ENCODE measurements at regions not wholly inside any gene's neighbourhood (a gene's known extent, or its start where the extent isn't known, plus 50 kb on each side); places are given as distances from the start of the nearest gene placed in this dataset.

- no peaks in the 10 kb centered on the region for H3K4me1 ChIP-seq
- DNase-seq = no peak
- no peaks in the 10 kb centered on the region for H3K27me3 ChIP-seq
- intact Hi-C loops (cut with DNase I) = no loop called here
- H3K27ac ChIP-seq = peak overlapping the region in 1 of 10 donors; percentile 35
- ATAC-seq = peak in 1 of 8 donors; percentile 12
- H3K9me3 ChIP-seq = peaks cover 0 to 14% (median 0%) of the 10 kb centered on the region in 11 donors
- H3K36me3 ChIP-seq = no peaks in the 10 kb centered on the region
- no peak overlapping the region for H3K4me3 ChIP-seq
- no peak for TF ChIP-seq CTCF (IDR thresholded peaks at IDR 0.05)
- WGBS, 2 donors = 23 to 35% methylated on average over 3 of the region's 3 CpGs
Observed at GRCh38 chr9:22623236-22623635, 176.6 kb downstream of the DMRTA1 start.

GRCh38 chr9:22625540-22625939 is 178.9 kb downstream of the DMRTA1 start:
- Histone ChIP-seq H3K36me3 (no peaks in the 10 kb centered on the region), H3K27ac (no peak overlapping the region), H3K4me1 (no peaks in the 10 kb centered on the region), H3K27me3 (no peaks in the 10 kb centered on the region), H3K4me3 (no peak overlapping the region), H3K9me3 (peaks cover 0 to 14% (median 0%) of the 10 kb centered on the region in 11 donors)
- no peak for ATAC-seq
- WGBS, 2 donors = 89% methylated on average over 4 of the region's 4 CpGs
- TF ChIP-seq CTCF (IDR thresholded peaks at IDR 0.05) = no peak
- no peak for DNase-seq
- intact Hi-C loops (cut with DNase I) = no loop called here

- H3K27me3 ChIP-seq = no peaks in the 10 kb centered on the region
- DNase-seq = no peak
- H3K9me3 ChIP-seq = peaks cover 0 to 4% (median 0%) of the 10 kb centered on the region in 11 donors
- TF ChIP-seq CTCF (IDR thresholded peaks at IDR 0.05) = no peak
- intact Hi-C loops (cut with DNase I) = no loop called here
- H3K4me3 ChIP-seq = no peak overlapping the region
- H3K4me1 ChIP-seq = no peaks in the 10 kb centered on the region
- no peaks in the 10 kb centered on the region for H3K36me3 ChIP-seq
- ATAC-seq = no peak
- no peak overlapping the region for H3K27ac ChIP-seq
Observed at GRCh38 chr9:22643541-22643940, 196.9 kb downstream of the DMRTA1 start.

- ATAC-seq (peak in 1 of 8 donors; percentile 18), DNase-seq (no peak)
- intact Hi-C loops (cut with DNase I) = no loop called here
- no peaks in the 10 kb centered on the region for H3K36me3 ChIP-seq
- H3K27ac ChIP-seq = no peak overlapping the region
- peaks cover 0 to 10% (median 0%) of the 10 kb centered on the region in 9 donors for H3K4me1 ChIP-seq
- TF ChIP-seq CTCF (IDR thresholded peaks at IDR 0.05) = no peak
- H3K4me3 ChIP-seq = no peak overlapping the region
- 73 to 74% methylated on average over 2 of the region's 2 CpGs for WGBS, 2 donors
- no peaks in the 10 kb centered on the region for H3K27me3 ChIP-seq
- peaks cover 0 to 4% (median 0%) of the 10 kb centered on the region in 11 donors for H3K9me3 ChIP-seq
Observed at GRCh38 chr9:22645893-22646292, 199.3 kb downstream of the DMRTA1 start.

Data from heart right ventricle (tissue), 16 donors.